Vagina (tissue), 2 donors: ENCODE measurements at regions not wholly inside any gene's neighbourhood (a gene's known extent, or its start where the extent isn't known, plus 50 kb on each side); places are given as distances from the start of the nearest gene placed in this dataset.
"Not testable (repeated sequence)": the region's sequence is repeated elsewhere in the genome, so short reads cannot be mapped to it uniquely, and the experiment has no call there.

Experiments used
- DNase-seq, 2 donors: peaks; one replicate each; pipeline ENCODE4 v3.0.0-alpha.2; 2017; ENCODE audit errors: extremely low spot score in 2 of 2
- H3K27ac ChIP-seq: fragments of 200-600 bp; sonication (generic); one replicate; pipeline ENCODE4 v1.5.1; 2019
- H3K27me3 ChIP-seq: fragments of 200-600 bp; sonication (generic); one replicate; pipeline ENCODE4 v1.5.1; 2019
- H3K36me3 ChIP-seq, 2 donors: fragments of 200-600 bp; sonication (generic); one replicate each; pipeline ENCODE4 v1.5.1; 2017 to 2019
- H3K4me1 ChIP-seq: fragments of 200-600 bp; sonication (generic); one replicate; pipeline ENCODE4 v1.5.1; 2019
- H3K4me3 ChIP-seq, 2 donors: fragments of 200-600 bp; sonication (generic); 1 replicate in 1 of 2; 2 replicates in 1 of 2; pipeline ENCODE4 v1.5.1; 2016 to 2019
- H3K9me3 ChIP-seq: fragments of 200-600 bp; sonication (generic); one replicate; pipeline ENCODE4 v1.5.1; 2019
- CTCF ChIP-seq, 3 experiments: fragments of 450-650 bp in 2 of 3; fragments of 200-600 bp in 1 of 3; sonication (generic) in 1 of 3; IDR thresholded peaks; one replicate each; pipeline ENCODE4 v1.5.1; 2017 to 2019; ENCODE audit warnings: antibody characterized with exemption in 3 of 3, mild to moderate bottlenecking in 2 of 3, moderate library complexity in 2 of 3
- POLR2A ChIP-seq, 2 donors: fragments of 450-650 bp; IDR thresholded peaks; one replicate each; pipeline ENCODE4 v1.6.1; 2017; ENCODE audit warnings: antibody characterized with exemption in 2 of 2, mild to moderate bottlenecking in 2 of 2, moderate library complexity in 2 of 2
- POLR2AphosphoS5 ChIP-seq, 2 donors: sonication (generic); formaldehyde crosslinking; IDR thresholded peaks; one replicate each; pipeline ENCODE4 v1.9.0; 2017; ENCODE audit warnings: antibody characterized with exemption in 2 of 2, mild to moderate bottlenecking in 2 of 2, low read depth in 1 of 2; ENCODE audit not compliant: insufficient read depth in 1 of 2
- intact Hi-C: fragments of 100-400 bp; cut with DNase I; formaldehyde crosslinking; loops from one replicate; pipeline ENCODE4 v1.15.1; 2023

GRCh38 chr3:152213203-152213602, 55.5 kb upstream of the MBNL1 start:
- Histone ChIP-seq H3K4me1 (no peaks in the 10 kb centered on the region), H3K36me3 (no peaks in the 10 kb centered on the region), H3K27ac (no peak overlapping the region), H3K4me3 (no peak overlapping the region), H3K27me3 (no peaks in the 10 kb centered on the region), H3K9me3 (no peaks in the 10 kb centered on the region)
- no peak for TF ChIP-seq POLR2A (IDR thresholded peaks at IDR 0.05)
- no peak for TF ChIP-seq CTCF (IDR thresholded peaks at IDR 0.05)
- TF ChIP-seq POLR2AphosphoS5 (IDR thresholded peaks at IDR 0.05; ENCODE audit: insufficient read depth in 1 of 2, low read depth in 1 of 2): no peak
- no peak for DNase-seq
- intact Hi-C loops: no loop called here

- no peaks in the 10 kb centered on the region for H3K4me1 ChIP-seq
- intact Hi-C loops: no loop called here
- no peak overlapping the region for H3K4me3 ChIP-seq
- no peaks in the 10 kb centered on the region for H3K9me3 ChIP-seq
- TF ChIP-seq POLR2A (IDR thresholded peaks at IDR 0.05) (no peak), POLR2AphosphoS5 (IDR thresholded peaks at IDR 0.05; ENCODE audit: insufficient read depth in 1 of 2, low read depth in 1 of 2) (no peak), CTCF (IDR thresholded peaks at IDR 0.05) (no peak)
- H3K36me3 ChIP-seq: no peaks in the 10 kb centered on the region
- no peak overlapping the region for H3K27ac ChIP-seq
- no peak for DNase-seq
- no peaks in the 10 kb centered on the region for H3K27me3 ChIP-seq
Observed at GRCh38 chr3:152213938-152214337, 54.8 kb upstream of the MBNL1 start.

DNA sequence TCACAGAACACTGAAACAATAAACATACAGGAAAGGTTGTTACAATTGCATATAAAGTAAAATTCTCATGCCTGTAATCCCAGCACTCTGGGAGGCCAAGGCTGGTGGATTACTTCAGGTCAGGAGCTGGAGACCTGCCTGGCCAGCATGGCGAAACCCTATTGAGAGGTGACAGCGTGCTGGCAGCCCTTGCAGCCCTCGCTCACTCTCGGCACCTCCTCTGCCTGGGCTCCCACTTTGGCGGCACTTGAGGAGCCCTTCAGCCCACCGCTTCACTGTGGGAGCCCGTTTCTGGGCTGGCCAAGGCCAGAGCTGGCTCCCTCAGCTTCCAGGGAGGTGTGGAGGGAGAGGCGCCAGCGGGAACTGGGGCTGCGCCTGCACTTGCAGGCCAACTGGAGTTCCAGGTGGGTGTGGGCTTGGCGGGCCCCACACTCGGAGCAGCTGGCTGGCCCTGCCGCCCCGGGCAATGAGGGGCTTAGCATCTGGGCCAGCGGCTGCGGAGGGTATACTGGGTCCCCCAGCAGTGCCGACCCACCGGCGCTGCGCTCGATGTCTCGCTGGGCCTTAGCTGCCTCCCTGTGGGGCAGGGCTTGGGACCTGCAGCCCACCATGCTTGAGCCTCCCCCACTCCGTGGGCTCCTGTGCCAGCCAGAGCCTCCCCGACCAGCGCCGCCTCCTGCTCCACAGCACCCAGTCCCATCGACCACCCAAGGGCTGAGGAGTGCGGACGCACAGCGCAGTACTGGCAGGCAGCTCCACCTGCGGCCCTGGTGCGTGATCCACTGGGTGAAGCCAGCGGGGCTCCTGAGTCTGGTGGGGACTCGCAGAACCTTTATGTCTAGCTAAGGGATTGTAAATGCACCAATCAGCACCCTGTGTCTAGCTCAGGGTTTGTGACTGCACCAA, 51.5 kb upstream of the MBNL1 start:
- DNase-seq, intact Hi-C loops: not testable (repeated sequence)

DNA sequence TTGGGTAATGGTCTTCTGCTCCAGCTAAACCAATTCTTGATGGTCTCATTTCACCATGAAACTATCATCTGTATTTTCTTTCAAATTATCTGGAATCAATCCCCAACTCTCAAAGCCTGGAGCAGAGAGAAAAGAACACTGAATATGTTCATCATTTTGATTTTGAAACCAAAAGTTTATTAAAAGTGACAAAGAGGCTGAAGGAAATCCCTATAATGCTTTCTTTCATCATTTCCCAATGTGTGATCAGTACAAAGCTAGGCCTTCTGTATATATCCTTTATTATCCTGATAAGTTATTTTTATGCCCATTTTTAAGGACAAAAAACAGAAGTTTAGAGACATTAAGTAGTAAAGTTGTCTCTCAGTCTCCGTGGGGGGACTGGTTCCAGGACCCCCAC, 50.1 kb upstream of the MBNL1 start:
- Histone ChIP-seq H3K9me3 (no peaks in the 10 kb centered on the region), H3K27ac (no peak overlapping the region), H3K4me3 (no peak overlapping the region), H3K4me1 (no peaks in the 10 kb centered on the region), H3K27me3 (no peaks in the 10 kb centered on the region), H3K36me3 (no peaks in the 10 kb centered on the region)
- TF ChIP-seq CTCF (IDR thresholded peaks at IDR 0.05): no peak
- no peak for TF ChIP-seq POLR2AphosphoS5 (IDR thresholded peaks at IDR 0.05; ENCODE audit: insufficient read depth in 1 of 2, low read depth in 1 of 2)
- TF ChIP-seq POLR2A (IDR thresholded peaks at IDR 0.05): no peak
- intact Hi-C loops: no loop called here
- no peak for DNase-seq

More for the DNA sequence above, 51.5 kb upstream of the MBNL1 start:
- H3K9me3 ChIP-seq, H3K4me1 ChIP-seq, H3K36me3 ChIP-seq, H3K27ac ChIP-seq, H3K4me3 ChIP-seq, H3K27me3 ChIP-seq: not testable (repeated sequence)
